ENCODE measurements at regions not wholly inside any gene's neighbourhood (a gene's known extent, or its start where the extent isn't known, plus 50 kb on each side); places are given as distances from the start of the nearest gene placed in this dataset.
"Not testable (repeated sequence)": the region's sequence is repeated elsewhere in the genome, so short reads cannot be mapped to it uniquely, and the experiment has no call there.

DNA sequence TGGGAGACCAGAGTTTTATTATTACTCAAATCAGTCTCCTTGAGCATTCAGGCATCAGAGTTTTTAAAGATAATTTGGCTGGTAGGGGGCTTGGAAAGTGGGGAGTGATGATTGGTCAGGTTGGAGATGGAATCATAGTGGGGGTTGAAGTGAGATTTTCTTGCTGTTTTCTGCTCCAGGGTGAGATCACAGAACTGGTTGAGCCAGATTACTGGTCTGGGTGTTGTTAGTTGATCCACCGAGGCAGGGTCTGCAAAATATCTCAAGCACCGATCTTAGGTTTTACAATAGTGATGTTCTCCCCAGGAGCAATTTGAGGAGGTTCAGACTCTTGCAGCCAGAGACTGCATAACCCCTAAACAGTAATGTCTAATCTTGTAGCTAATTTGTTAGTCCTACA, 141.0 kb downstream of the OTOL1 start:
- peaks cover 58 to 69% of the 10 kb centered on the region in 2 experiments for H3K4me1 Mint-ChIP-seq
- Histone ChIP-seq H2BK12ac (ENCODE audit: insufficient read length, low read depth, low read length) (no peak overlapping the region), H4K8ac (replicated peaks; ENCODE audit: insufficient read length, low read depth, low read length) (no peak overlapping the region), H3K27me3 (ENCODE audit: insufficient read depth, low read length) (no peaks in the 10 kb centered on the region), H3K79me1 (ENCODE audit: insufficient read depth, low read depth, low read length, poor library complexity, severe bottlenecking) (no peaks in the 10 kb centered on the region), H3K4ac (ENCODE audit: low read depth, low read length) (no peak overlapping the region), H3K56ac (ENCODE audit: insufficient read length, low read depth, low read length) (no peak overlapping the region), H2AFZ (ENCODE audit: low read length) (no peak overlapping the region), H3K18ac (ENCODE audit: insufficient read length, low read depth, low read length) (no peak overlapping the region), H4K20me1 (ENCODE audit: control insufficient read depth, insufficient read depth, insufficient read length) (no peaks in the 10 kb centered on the region), H3K9me3 (ENCODE audit: control insufficient read depth, low read depth, low read length) (no peaks in the 10 kb centered on the region), H2BK120ac (ENCODE audit: low read depth, low read length, poor library complexity, severe bottlenecking) (no peak overlapping the region), H3K14ac (ENCODE audit: insufficient read depth, low read length) (no peak overlapping the region), H3T11ph (ENCODE audit: low read length) (no peak overlapping the region), H3K79me2 (ENCODE audit: insufficient read depth, low read length) (no peaks in the 10 kb centered on the region), H4K5ac (ENCODE audit: insufficient read length, low read depth, low read length) (no peak overlapping the region), H4K91ac (ENCODE audit: insufficient read length, low read depth, low read length) (no peak overlapping the region), H2BK5ac (ENCODE audit: insufficient read length, low read length) (no peak overlapping the region), H2BK15ac (ENCODE audit: low read depth, low read length) (no peak overlapping the region), H2AK5ac (ENCODE audit: insufficient read length, low read length) (no peak overlapping the region), H3K23me2 (ENCODE audit: insufficient read length, low read depth, low read length, poor library complexity, severe bottlenecking) (no peaks in the 10 kb centered on the region), H3K4me2 (ENCODE audit: insufficient read depth, insufficient read length, low read length) (no peak overlapping the region), H3K4me1 (ENCODE audit: insufficient read depth, low read length) (no peaks in the 10 kb centered on the region; the same call in 1 of the 2 replicates), H3K9ac (ENCODE audit: extremely low read depth, insufficient read length, low read length) (no peak overlapping the region), H3K23ac (ENCODE audit: insufficient read length, low read depth, low read length) (no peak overlapping the region), H2BK20ac (ENCODE audit: low read depth, low read length, poor library complexity, severe bottlenecking) (no peak overlapping the region), H3K27ac (ENCODE audit: insufficient read length, low read depth, low read length) (no peak overlapping the region)
- no CpG with 5 or more reads among the region's 2 CpGs for WGBS (ENCODE audit: extremely low coverage, insufficient read length, low lambda C conversion rate)
- H3K4me3 Mint-ChIP-seq: peak overlapping the region in 1 of 2 experiments; percentile 2; a peak in 1 of 5 replicates
- peak overlapping the region; percentile 11 to 95 (median 68); a peak in 4 of 7 replicates for H3K27ac Mint-ChIP-seq
- H3K27me3 Mint-ChIP-seq (ENCODE audit: low read depth): no peaks in the 10 kb centered on the region
- no peak for DNase-seq
- peaks cover 4% of the 10 kb centered on the region in 2 experiments; a peak in 3 of 5 replicates for H3K9me3 Mint-ChIP-seq
- H3K36me3 Mint-ChIP-seq (ENCODE audit: insufficient read depth in 1 of 3, low read depth in 3 of 3): peaks cover 0 to 18% (median 8%) of the 10 kb centered on the region in 3 experiments; a peak in 5 of 7 replicates
- TF ChIP-seq, protein P1, sequence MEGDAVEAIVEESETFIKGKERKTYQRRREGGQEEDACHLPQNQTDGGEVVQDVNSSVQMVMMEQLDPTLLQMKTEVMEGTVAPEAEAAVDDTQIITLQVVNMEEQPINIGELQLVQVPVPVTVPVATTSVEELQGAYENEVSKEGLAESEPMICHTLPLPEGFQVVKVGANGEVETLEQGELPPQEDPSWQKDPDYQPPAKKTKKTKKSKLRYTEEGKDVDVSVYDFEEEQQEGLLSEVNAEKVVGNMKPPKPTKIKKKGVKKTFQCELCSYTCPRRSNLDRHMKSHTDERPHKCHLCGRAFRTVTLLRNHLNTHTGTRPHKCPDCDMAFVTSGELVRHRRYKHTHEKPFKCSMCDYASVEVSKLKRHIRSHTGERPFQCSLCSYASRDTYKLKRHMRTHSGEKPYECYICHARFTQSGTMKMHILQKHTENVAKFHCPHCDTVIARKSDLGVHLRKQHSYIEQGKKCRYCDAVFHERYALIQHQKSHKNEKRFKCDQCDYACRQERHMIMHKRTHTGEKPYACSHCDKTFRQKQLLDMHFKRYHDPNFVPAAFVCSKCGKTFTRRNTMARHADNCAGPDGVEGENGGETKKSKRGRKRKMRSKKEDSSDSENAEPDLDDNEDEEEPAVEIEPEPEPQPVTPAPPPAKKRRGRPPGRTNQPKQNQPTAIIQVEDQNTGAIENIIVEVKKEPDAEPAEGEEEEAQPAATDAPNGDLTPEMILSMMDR (conservative IDR thresholded peaks at IDR 0.05): no peak

DNA sequence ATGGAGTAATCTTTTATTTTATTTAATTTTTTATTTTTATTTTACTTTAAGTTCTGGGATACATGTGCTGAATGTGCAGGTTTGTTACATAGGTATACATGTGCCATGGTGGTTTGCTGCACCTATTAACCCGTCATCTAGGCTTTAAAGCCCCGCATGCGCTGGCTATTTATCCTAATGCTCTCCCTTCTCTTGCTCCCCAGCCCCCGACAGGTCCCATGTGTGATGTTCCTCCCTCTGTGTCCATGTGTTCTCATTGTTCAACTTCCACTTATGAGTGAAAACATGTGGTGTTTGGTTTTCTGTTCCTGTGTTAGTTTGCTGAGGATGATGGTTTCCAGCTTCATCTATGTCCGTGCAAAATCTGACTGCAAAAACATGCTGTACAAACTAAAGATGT, 142.5 kb downstream of the OTOL1 start:
- H3K79me1 ChIP-seq (ENCODE audit: insufficient read depth, low read depth, low read length, poor library complexity, severe bottlenecking); H3K18ac ChIP-seq (ENCODE audit: insufficient read length, low read depth, low read length); H3K23ac ChIP-seq (ENCODE audit: insufficient read length, low read depth, low read length); DNase-seq; H2AK5ac ChIP-seq (ENCODE audit: insufficient read length, low read length); H2BK15ac ChIP-seq (ENCODE audit: low read depth, low read length); H3T11ph ChIP-seq (ENCODE audit: low read length); H3K9ac ChIP-seq (ENCODE audit: extremely low read depth, insufficient read length, low read length); H3K9me3 ChIP-seq (ENCODE audit: control insufficient read depth, low read depth, low read length); H3K9me3 Mint-ChIP-seq; H3K4me3 Mint-ChIP-seq; H3K79me2 ChIP-seq (ENCODE audit: insufficient read depth, low read length); H2BK120ac ChIP-seq (ENCODE audit: low read depth, low read length, poor library complexity, severe bottlenecking); H2AFZ ChIP-seq (ENCODE audit: low read length); H2BK5ac ChIP-seq (ENCODE audit: insufficient read length, low read length); H3K23me2 ChIP-seq (ENCODE audit: insufficient read length, low read depth, low read length, poor library complexity, severe bottlenecking); H2BK20ac ChIP-seq (ENCODE audit: low read depth, low read length, poor library complexity, severe bottlenecking); H3K36me3 Mint-ChIP-seq (ENCODE audit: insufficient read depth in 1 of 3, low read depth in 3 of 3); H4K5ac ChIP-seq (ENCODE audit: insufficient read length, low read depth, low read length); H4K8ac ChIP-seq (replicated peaks; ENCODE audit: insufficient read length, low read depth, low read length); H3K4me2 ChIP-seq (ENCODE audit: insufficient read depth, insufficient read length, low read length); H3K14ac ChIP-seq (ENCODE audit: insufficient read depth, low read length); H3K27me3 ChIP-seq (ENCODE audit: insufficient read depth, low read length); H4K20me1 ChIP-seq (ENCODE audit: control insufficient read depth, insufficient read depth, insufficient read length); H3K27ac Mint-ChIP-seq; H2BK12ac ChIP-seq (ENCODE audit: insufficient read length, low read depth, low read length); H3K27ac ChIP-seq (ENCODE audit: insufficient read length, low read depth, low read length); H4K91ac ChIP-seq (ENCODE audit: insufficient read length, low read depth, low read length); H3K56ac ChIP-seq (ENCODE audit: insufficient read length, low read depth, low read length); H3K4me1 ChIP-seq (ENCODE audit: insufficient read depth, low read length); H3K4ac ChIP-seq (ENCODE audit: low read depth, low read length); H3K27me3 Mint-ChIP-seq (ENCODE audit: low read depth): not testable (repeated sequence)
- peaks cover 54 to 65% of the 10 kb centered on the region in 2 experiments for H3K4me1 Mint-ChIP-seq
- WGBS (ENCODE audit: extremely low coverage, insufficient read length, low lambda C conversion rate): no CpG with 5 or more reads among the region's 5 CpGs

All from H9 (cell line).